IgD-negative memory B cell (primary cell): ENCODE measurements at regions not wholly inside any gene's neighbourhood (a gene's known extent, or its start where the extent isn't known, plus 50 kb on each side); places are given as distances from the start of the nearest gene placed in this dataset.

Source experiments
- H3K27ac Mint-ChIP-seq, 3 donors: one replicate each; pipeline ENCODE4 v1.8.0; 2020 to 2022; ENCODE audit warnings: mild to moderate bottlenecking in 3 of 3, mixed read lengths in 3 of 3, moderate library complexity in 1 of 3
- H3K27me3 Mint-ChIP-seq: one replicate; pipeline ENCODE4 v1.8.0; 2021; ENCODE audit warnings: mixed read lengths
- H3K36me3 Mint-ChIP-seq: one replicate; pipeline ENCODE4 v1.8.0; 2020; ENCODE audit warnings: mild to moderate bottlenecking, mixed read lengths
- H3K4me1 Mint-ChIP-seq, 3 donors: one replicate each; pipeline ENCODE4 v1.8.0; 2020 to 2022; ENCODE audit warnings: mixed read lengths in 3 of 3, mild to moderate bottlenecking in 1 of 3
- H3K4me3 Mint-ChIP-seq, 4 donors: one replicate each; pipeline ENCODE4 v1.8.0; 2020 to 2022; ENCODE audit warnings: mild to moderate bottlenecking in 4 of 4, mixed read lengths in 4 of 4, moderate library complexity in 3 of 4
- H3K9me3 Mint-ChIP-seq, 3 donors: one replicate each; pipeline ENCODE4 v1.8.0; 2020 to 2021; ENCODE audit warnings: mixed read lengths in 3 of 3, mild to moderate bottlenecking in 1 of 3

DNA sequence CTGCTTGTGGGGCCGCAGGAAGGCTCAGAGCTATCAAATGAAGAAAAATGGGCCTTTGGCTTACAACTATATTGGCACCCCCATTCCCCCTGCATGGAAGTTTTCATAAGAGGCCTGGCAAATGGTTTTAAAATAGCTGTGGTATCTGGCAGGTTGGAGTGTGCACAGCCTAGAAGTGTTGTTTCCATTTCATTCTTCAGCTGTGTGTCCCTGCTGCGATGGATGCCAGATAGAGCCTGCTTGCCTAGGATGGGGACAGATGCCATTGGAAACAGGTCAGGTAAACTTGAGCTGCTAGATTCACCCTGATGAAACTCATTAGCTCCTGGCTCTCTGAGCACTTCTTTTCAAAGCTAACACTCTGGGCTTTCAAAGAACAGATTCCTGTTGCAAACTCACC lies 183.3 kb downstream of the IRX1 start:
- Mint-ChIP-seq H3K4me3 (no peak overlapping the region), H3K27me3 (no peaks in the 10 kb centered on the region), H3K4me1 (no peaks in the 10 kb centered on the region), H3K9me3 (peaks cover under 1 to 7% (median 3%) of the 10 kb centered on the region in 3 donors), H3K36me3 (no peaks in the 10 kb centered on the region), H3K27ac (no peak overlapping the region)

- no peak overlapping the region for H3K27ac Mint-ChIP-seq
- no peaks in the 10 kb centered on the region for H3K4me1 Mint-ChIP-seq
- no peaks in the 10 kb centered on the region for H3K36me3 Mint-ChIP-seq
- peaks cover 0 to 7% (median 3%) of the 10 kb centered on the region in 3 donors for H3K9me3 Mint-ChIP-seq
- H3K4me3 Mint-ChIP-seq: no peak overlapping the region
- no peaks in the 10 kb centered on the region for H3K27me3 Mint-ChIP-seq
These were observed 184.6 kb downstream of the IRX1 start for GRCh38 chr5:3780278-3780677.

DNA sequence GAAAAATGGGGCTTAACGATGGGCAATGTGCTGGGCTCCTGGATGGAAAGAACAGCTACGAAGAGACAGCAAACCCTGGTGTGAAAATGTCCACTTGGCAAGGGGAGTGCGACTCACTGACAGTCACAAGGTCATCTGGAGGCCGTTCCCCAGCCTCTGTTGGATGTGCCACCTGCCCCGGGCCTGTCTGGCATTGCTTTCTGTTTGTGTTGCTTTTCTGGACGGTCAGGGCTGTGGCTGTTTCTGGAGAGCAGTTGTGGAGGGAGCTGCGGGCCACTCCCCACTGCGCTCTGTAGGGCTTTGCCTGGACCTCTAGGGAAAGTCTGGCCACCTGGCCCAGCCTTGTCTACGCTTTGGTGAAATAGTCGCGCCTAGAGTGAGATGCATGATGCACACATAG lies 185.3 kb downstream of the IRX1 start:
- Mint-ChIP-seq H3K9me3 (peaks cover 0 to 7% (median 1%) of the 10 kb centered on the region in 3 donors), H3K27me3 (no peaks in the 10 kb centered on the region), H3K36me3 (no peaks in the 10 kb centered on the region), H3K4me1 (no peaks in the 10 kb centered on the region), H3K4me3 (no peak overlapping the region), H3K27ac (no peak overlapping the region)

GRCh38 chr5:3784854-3785253 lies 189.2 kb downstream of the IRX1 start:
- Mint-ChIP-seq H3K27me3 (no peaks in the 10 kb centered on the region), H3K27ac (no peak overlapping the region), H3K36me3 (no peaks in the 10 kb centered on the region), H3K4me3 (no peak overlapping the region), H3K4me1 (no peaks in the 10 kb centered on the region), H3K9me3 (peaks cover 1 to 7% (median 1%) of the 10 kb centered on the region in 3 donors)

GRCh38 chr5:3786165-3786564 lies 190.5 kb downstream of the IRX1 start:
- no peak overlapping the region for H3K27ac Mint-ChIP-seq
- no peaks in the 10 kb centered on the region for H3K36me3 Mint-ChIP-seq
- H3K27me3 Mint-ChIP-seq: no peaks in the 10 kb centered on the region
- H3K9me3 Mint-ChIP-seq: peaks cover 1 to 7% (median 1%) of the 10 kb centered on the region in 3 donors
- H3K4me3 Mint-ChIP-seq: no peak overlapping the region
- no peaks in the 10 kb centered on the region for H3K4me1 Mint-ChIP-seq

GRCh38 chr5:3786891-3787430 lies 191.3 kb downstream of the IRX1 start:
- Mint-ChIP-seq H3K36me3 (no peaks in the 10 kb centered on the region), H3K9me3 (peaks cover 1 to 7% (median 1%) of the 10 kb centered on the region in 3 donors), H3K4me1 (no peaks in the 10 kb centered on the region), H3K27ac (no peak overlapping the region), H3K27me3 (no peaks in the 10 kb centered on the region), H3K4me3 (no peak overlapping the region)

DNA sequence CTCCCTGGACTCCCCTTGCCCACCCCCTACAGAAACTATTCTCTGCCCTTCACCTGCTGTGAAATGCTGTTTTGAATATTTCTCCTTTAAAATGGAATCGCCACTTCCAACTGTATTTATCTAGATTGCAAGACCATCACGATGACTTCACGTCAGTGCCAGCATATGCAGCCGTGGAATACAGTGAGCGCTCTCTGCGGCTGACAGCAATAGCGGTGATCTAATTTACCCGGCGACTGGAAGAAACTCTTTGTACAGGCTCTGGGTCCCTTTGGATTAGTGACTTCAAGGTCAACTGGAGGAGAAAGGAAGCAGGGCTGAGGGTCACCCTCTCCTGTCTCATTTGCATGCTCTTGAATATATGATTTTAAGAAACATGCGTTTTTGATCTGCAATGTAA lies 192.0 kb downstream of the IRX1 start:
- H3K36me3 Mint-ChIP-seq: no peaks in the 10 kb centered on the region
- H3K27ac Mint-ChIP-seq: no peak overlapping the region
- H3K4me1 Mint-ChIP-seq: no peaks in the 10 kb centered on the region
- H3K4me3 Mint-ChIP-seq: no peak overlapping the region
- no peaks in the 10 kb centered on the region for H3K27me3 Mint-ChIP-seq
- H3K9me3 Mint-ChIP-seq: peaks cover 1 to 4% (median 1%) of the 10 kb centered on the region in 3 donors

DNA sequence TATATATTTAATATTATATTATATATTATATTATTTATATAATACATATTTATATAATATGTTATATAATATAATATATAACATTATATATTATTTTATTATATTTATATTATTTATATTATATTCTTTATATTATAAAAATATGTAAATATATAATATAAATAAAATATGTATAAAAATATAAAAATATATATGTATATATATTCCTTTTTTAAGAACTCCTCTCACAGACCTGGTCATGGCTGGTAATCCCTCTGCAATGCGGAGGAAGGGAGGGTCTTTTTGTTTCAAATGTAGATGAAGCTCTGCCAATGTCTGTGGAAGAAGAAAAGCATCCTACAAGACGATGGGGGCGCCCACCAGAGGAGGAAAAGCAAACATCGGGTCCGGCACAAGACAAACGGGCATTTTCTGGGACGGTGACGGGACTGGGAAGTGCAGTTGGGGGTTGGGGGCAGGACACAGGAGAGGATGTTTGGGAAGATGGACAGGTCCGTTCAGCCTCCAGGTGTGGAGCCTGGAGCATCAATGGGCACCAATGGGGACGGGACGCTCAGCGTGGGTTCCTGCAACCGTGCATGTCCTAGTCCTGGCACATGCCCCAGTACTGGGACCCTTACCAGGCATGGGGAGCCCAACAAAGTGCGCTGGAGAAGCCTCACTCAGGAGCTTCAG lies 194.0 kb downstream of the IRX1 start:
- Mint-ChIP-seq H3K9me3 (peaks cover 0 to 5% (median 1%) of the 10 kb centered on the region in 3 donors), H3K27ac (no peak overlapping the region), H3K4me1 (no peaks in the 10 kb centered on the region), H3K36me3 (no peaks in the 10 kb centered on the region), H3K4me3 (no peak overlapping the region), H3K27me3 (no peaks in the 10 kb centered on the region)

GRCh38 chr5:3793162-3793561 lies 197.5 kb downstream of the IRX1 start:
- H3K27ac Mint-ChIP-seq: no peak overlapping the region
- no peaks in the 10 kb centered on the region for H3K27me3 Mint-ChIP-seq
- H3K4me3 Mint-ChIP-seq: no peak overlapping the region
- H3K36me3 Mint-ChIP-seq: no peaks in the 10 kb centered on the region
- H3K9me3 Mint-ChIP-seq: peaks cover 0 to 11% (median 3%) of the 10 kb centered on the region in 3 donors
- no peaks in the 10 kb centered on the region for H3K4me1 Mint-ChIP-seq

- Mint-ChIP-seq H3K4me3 (no peak overlapping the region), H3K27ac (no peak overlapping the region), H3K9me3 (peaks cover 0 to 11% (median 2%) of the 10 kb centered on the region in 3 donors), H3K27me3 (no peaks in the 10 kb centered on the region), H3K36me3 (no peaks in the 10 kb centered on the region), H3K4me1 (no peaks in the 10 kb centered on the region)
These were observed 199.0 kb downstream of the IRX1 start for GRCh38 chr5:3794611-3795010.

DNA sequence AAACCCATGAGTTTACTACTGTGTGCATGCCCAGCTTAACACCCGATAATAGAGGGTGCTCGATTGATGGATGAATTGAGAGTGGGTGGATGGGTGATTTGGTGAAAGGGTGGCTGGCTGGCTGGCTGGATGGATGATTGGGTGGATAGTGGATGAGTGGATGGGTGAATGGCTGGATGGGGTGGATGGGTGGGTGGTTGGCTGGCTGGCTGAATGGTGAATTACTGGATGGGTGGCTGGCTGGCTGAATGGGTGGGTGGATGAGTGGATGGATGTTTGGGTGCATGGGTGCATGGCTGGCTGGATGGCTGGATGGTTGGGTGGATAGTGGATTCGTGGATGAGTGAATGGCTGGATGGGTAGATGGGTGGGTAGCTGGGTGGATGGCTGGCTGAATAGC lies 201.1 kb downstream of the IRX1 start:
- H3K4me3 Mint-ChIP-seq: no peak overlapping the region
- no peaks in the 10 kb centered on the region for H3K27me3 Mint-ChIP-seq
- H3K36me3 Mint-ChIP-seq: no peaks in the 10 kb centered on the region
- no peak overlapping the region for H3K27ac Mint-ChIP-seq
- H3K9me3 Mint-ChIP-seq: peaks cover 1 to 24% (median 2%) of the 10 kb centered on the region in 3 donors
- H3K4me1 Mint-ChIP-seq: no peaks in the 10 kb centered on the region

DNA sequence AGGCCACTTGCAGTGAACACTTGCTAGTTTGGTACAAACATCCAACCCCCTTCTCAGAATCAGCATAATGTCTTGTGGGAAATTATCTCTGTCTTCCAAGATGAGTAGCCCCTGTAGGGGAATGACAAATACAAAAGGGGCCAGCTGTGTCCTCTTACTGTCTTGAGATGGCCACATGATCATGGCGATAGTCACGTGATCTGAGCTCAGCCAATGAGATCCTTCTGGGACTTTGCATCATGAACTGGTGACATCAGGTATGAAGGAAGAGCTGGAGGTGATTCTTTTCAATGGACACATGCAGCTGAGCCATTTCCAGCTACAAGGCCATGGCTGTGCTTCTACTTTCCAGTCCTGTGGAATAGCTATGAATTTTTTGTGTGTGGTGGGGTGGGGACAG lies 206.3 kb downstream of the IRX1 start:
- Mint-ChIP-seq H3K4me3 (no peak overlapping the region), H3K27ac (no peak overlapping the region), H3K9me3 (peaks cover 0 to 12% (median 1%) of the 10 kb centered on the region in 3 donors), H3K36me3 (no peaks in the 10 kb centered on the region), H3K4me1 (peaks cover 0 to 2% (median 0%) of the 10 kb centered on the region in 3 donors), H3K27me3 (no peaks in the 10 kb centered on the region)

GRCh38 chr5:3809455-3809854 lies 213.8 kb downstream of the IRX1 start:
- Mint-ChIP-seq H3K4me3 (no peak overlapping the region), H3K36me3 (no peaks in the 10 kb centered on the region), H3K9me3 (peaks cover 3 to 12% (median 8%) of the 10 kb centered on the region in 3 donors), H3K4me1 (no peaks in the 10 kb centered on the region), H3K27me3 (no peaks in the 10 kb centered on the region), H3K27ac (no peak overlapping the region)

GRCh38 chr5:3811116-3811515 lies 215.5 kb downstream of the IRX1 start:
- Mint-ChIP-seq H3K27ac (no peak overlapping the region), H3K9me3 (peaks cover 3 to 12% (median 8%) of the 10 kb centered on the region in 3 donors), H3K27me3 (no peaks in the 10 kb centered on the region), H3K36me3 (no peaks in the 10 kb centered on the region), H3K4me3 (no peak overlapping the region), H3K4me1 (no peaks in the 10 kb centered on the region)

- Mint-ChIP-seq H3K27me3 (no peaks in the 10 kb centered on the region), H3K9me3 (peaks cover 0 to 4% (median 4%) of the 10 kb centered on the region in 3 donors), H3K4me3 (no peak overlapping the region), H3K36me3 (no peaks in the 10 kb centered on the region), H3K4me1 (peaks cover 0 to 2% (median 0%) of the 10 kb centered on the region in 3 donors), H3K27ac (no peak overlapping the region)
These were observed 223.0 kb downstream of the IRX1 start for GRCh38 chr5:3818624-3819023.
